Stimulated activated CD4-positive, alpha-beta T cell treated with anti-CD3 and anti-CD28 coated beads, Interleukin-12 subunit alpha, Interleukin-12 subunit beta, amount 100 ng/mL, for 48 hours (primary cell): ENCODE measurements at regions not wholly inside any gene's neighbourhood (a gene's known extent, or its start where the extent isn't known, plus 50 kb on each side); places are given as distances from the start of the nearest gene placed in this dataset.
A peak's percentile ranks its signal among the peaks of the same experiment; 100 is the strongest.
"Not testable (repeated sequence)": the region's sequence is repeated elsewhere in the genome, so short reads cannot be mapped to it uniquely, and the experiment has no call there.

Experiments used
- DNase-seq, 3 donors: peaks; one replicate each; pipeline ENCODE4 v3.0.0-alpha.2; 2020; ENCODE audit warnings: low read depth in 2 of 3, low spot score in 1 of 3

DNA sequence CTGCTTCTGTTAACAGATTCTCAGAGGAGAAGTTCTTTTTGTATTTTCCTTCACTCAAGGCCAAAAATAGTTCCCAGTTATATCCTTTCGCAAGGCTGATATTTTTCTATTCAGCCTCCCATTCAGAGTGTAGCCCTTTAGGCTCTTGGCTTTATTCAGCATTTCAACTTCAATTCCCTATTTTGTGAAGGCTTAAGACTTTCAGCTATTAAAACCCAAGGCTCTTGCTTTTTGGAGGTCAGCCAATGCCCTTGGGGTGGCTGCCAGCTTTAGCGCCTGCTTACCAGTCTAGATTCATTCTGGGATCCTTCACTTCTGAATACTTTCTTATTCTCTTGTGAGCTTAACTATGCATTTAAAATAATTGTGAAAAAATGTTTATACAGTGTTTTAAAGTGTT, 57.3 kb upstream of the ADGRA3 start:
- no peak for DNase-seq

DNA sequence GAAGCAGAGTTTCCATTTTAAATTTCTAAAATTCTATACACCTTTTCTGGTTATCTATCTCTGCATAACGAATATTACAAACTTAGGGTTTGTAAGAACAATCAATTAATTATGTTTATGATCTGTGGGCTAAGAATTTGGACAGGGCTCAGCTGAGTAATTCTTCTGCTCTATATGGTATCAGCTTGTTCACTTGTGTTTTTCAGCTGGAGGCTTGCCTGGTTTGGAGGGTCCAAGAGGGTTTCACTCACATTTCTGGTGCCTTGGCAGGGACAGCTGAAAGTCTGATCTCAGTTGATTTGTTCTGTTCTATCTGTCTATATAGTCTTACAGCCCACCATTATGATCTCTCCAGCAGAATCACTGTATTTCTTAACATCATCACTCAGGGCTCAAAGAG, 57.8 kb upstream of the ADGRA3 start:
- no peak for DNase-seq

DNA sequence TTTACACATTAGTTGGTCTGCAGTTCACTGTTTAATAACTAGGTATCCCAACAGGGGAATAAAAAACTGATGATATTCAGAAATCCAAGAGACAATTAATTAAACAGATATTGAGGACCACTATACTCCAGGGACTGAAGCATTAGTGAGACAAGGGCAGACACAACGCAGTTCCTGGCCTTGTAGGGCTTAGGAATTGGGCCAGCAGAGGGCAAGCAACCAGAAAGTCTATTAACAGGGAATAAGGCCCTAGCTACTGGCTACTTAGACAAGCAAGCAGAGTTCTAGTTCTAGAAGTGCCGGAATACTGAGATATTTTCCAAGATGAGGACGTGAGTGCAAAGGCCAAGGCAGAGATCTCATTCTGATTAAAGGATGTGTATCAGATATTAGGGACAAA, 58.6 kb upstream of the ADGRA3 start:
- DNase-seq = no peak

DNA sequence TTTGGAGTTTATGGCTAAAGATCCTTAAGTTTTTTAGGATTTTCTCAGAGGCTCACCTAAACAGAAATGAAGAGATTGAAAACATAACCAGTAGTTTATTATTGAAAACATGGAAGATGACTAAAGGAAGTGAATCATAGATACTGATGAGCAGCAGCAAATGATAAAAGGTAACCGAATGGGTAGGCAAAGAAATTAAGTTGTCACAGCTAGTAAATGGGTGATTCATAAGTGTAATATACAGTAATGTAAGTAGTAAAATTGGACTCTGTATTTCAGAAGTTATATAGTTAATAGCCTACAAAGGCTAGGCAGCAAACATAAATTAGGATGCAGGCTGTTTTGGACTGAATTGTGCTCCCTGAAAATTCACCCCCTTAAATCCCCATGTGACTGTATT, 59.0 kb upstream of the ADGRA3 start:
- DNase-seq = no peak

DNA sequence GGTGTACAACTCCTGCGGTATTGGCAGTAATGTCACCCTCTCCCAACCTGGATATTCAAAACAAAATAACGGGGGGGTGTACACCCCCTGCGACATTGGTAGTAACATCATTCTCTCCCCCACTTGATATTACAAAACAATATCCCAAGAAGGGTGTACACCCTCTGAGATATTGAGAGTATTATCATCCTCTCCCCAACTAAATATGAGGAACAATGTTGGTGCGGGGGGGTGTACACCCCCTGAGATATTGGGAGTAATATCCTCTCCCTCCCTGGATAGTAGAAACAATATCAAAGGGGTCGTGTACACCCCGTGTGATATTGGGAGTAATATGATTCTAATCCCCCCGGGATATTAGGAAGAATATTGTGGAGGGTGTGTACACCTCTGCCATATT, 71.4 kb upstream of the ADGRA3 start:
- DNase-seq = no peak

DNA sequence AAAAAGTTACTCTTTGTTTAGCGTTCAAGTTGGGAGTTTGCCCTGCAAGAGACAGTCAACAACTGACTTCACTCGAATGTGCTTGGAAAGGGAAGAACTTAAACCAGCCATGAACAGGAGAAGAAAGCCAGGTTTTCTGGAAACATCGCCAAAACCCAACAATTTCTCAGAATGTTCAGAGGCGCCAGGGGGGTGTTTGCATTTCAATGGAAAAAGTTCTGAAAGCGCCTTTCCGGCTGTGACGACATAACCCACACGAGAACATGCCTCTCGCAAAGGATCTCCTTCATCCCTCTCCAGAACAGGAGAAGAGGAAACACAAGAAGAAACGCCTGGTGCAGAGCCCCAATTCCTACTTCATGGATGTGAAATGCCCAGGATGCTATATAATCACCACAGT, 78.1 kb upstream of the ADGRA3 start:
- no peak for DNase-seq

DNA sequence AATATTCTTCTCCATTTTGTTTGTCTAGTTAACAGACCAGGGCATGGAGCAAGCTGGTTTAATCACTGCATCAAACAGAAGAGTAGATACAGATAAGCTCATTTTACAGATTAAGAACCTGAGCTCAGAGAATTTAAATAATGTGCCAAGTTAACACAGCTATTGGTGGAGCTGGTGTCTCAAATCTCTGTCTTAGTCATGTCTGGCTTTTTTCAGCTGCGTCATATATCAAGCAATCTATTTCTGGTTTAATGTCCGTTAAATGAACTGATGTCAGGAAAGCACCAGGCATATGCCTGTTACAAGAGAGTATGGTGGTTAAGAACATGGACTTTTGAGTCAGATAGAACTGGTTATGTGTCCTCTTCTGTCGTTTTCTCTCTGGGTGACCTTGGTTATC, 79.8 kb upstream of the ADGRA3 start:
- no peak for DNase-seq

DNA sequence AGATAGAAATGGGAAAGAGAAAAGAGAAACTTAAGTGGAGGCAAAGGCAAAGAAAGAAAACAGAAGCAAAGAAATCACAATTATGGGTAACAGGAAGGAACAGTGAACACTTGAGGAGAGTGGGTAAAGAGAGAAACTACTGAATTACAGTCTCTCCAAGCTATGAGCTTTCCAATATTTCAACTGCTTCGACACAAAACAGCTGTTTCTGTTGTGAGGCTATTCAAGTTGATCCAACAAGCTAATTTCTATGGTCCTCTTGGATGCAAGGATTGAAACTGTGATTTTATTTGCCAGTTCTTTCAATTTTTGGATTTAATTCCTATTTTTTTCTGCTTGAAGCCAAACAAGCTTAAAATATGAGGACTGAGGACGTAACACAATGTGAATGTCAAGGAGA, 80.5 kb upstream of the ADGRA3 start:
- DNase-seq = no peak

DNA sequence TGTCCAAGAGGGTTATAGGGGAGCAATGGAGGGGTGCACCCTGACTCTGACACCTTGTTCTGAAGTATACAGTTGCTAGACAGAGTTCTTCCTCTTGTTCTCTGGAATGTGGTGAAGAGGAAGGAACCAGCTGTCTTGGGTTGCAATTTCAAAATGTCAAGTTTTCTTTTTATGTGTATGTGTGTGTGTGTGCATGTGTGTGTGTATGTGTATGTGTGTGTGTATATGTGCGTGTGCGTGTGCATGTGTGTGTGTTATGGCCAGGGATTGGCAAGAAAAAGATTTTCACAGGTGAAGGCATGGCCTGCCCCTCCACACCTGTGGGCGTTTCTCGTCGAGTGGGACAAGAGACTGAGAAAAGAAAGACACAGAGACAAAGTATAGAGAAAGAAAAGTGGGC, 81.6 kb upstream of the ADGRA3 start:
- no peak for DNase-seq

DNA sequence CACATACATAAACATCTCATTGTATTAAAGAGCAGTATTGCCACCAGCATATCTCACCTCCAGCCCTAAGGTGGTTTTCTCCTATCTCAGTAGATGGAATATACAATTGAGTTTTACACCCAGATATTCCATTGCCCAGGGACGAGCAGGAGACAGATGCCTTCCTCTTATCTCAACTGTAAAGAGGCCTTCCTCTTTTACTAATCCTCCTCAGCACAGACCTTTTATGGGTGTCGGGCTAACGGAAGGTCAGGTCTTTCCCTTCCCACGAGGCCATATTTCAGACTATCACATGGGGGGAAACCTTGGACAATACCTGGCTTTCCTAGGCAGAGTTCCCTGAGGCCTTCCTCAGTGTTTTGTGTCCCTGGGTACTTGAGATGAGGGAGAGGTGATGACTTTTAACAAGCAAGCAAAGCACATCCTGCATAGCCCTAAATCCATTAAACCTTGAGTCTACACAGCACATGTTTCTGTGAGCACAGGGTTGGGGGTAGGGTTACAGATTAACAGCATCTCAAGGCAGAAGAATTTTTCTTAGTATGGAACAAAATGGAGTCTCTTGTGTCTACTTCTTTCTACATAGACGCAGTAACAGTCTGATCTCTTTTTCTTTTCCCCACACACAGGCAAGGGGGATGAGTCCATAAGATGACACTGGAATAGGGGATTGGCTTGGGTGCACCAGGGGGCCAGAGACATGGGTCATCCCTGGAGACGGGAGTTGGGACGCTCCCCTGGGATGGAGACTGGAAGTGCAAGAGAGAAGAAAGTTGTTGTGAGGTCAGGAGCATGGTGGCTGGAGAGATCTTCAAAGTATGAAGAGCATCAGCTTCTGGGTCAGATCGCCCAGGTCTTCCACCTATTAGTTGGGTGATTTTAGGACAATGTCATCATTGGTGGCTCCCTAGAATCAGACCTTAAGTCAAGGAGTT, 82.5 kb upstream of the ADGRA3 start:
- DNase-seq = not testable (repeated sequence)

DNA sequence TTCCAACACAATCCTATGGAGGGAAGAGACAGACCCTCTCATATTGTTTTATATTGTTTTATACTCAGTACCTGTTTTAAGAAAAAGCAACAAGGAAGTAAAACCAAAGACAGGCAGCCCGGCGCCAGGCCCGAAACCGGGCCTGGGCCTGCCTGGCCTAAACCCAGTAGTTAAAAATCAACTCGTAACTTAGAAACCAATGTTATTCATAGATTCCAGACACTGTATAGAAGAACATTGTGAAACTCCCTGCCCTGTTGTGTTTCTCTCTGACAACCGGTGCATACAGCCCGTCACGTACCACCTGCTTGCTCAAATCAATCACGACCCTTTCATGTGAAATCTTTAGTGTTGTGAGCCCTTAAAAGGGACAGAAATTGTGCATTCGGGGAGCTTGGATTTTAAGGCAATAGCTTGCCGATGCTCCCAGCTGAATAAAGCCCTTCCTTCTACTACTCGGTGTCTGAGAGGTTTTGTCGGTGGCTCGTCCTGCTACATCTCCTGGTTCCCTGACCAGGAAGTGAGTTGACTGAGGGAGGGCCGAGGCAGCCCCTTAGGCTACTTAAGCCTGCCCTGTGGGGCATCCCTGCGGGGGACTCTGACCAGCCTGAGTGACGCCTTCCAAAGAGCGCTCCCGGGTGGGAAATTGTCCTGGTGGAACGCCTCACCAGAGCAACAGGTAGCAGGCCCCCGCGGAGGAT, 83.5 kb upstream of the ADGRA3 start:
- DNase-seq = not testable (repeated sequence)

DNA sequence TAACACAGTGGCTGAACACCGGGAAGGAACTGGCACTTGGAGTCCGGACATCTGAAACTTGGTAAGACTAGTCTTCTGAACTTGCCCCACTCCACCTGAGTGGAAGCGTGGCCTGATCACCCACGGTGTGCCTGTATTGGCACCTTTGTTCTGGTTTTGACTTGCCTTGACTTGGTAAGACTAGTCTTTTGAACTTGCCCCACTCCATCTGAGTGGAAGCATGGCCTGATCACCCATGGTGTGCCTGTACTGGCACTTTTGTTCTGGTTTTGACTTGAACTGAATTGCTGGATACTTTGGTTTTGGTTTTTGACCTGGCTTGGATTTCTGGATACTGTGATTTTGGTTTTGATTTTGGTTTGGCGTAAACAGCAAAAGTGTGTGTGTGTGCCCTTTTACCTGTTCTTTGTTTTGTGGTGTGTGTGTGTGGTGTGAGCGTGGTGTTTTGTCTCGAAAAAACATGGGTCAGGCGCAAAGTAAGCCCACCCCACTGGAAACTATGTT, 84.1 kb upstream of the ADGRA3 start:
- DNase-seq = not testable (repeated sequence)

DNA sequence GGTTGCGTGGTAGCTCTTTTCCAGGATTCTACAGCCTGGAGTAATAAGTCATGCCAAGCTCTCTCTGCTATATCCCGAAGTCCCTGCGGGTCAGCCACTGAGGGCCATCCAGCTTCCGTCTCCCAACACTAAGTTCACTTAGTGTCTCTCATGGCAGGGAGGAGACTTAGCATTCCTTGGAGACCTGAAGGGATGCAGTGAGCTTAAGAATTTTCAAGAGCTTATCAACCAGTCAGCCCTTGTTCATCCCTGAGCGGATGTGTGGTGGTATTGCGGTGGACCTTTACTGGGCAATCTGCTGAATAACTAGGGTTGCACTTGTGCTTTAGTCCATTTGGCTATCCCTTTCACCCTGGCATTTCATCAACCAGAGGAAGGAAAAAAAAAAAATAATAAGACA, 85.8 kb upstream of the ADGRA3 start:
- DNase-seq = not testable (repeated sequence)

DNA sequence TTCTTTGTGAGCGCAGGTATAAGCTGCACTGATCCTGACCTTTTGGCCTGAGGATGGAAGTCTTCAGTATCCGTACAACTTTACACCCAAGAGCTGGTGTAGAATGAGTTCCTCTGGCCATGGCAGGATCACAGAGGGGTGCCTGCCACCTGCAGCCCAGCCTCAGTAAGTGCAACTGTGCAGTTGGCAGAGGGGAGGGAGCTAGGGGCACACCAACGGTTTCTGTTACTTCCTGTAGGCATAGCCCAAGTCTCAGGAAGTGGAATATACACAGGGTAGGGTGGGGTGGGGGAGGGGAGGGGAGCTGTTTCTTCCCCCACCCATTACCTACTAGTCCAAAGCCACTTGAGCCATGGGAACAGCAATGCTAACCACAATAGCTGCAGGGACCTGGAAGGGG, 85.4 kb upstream of the GBA3 start:
- peak; percentile 1 to 36 (median 6) for DNase-seq

DNA sequence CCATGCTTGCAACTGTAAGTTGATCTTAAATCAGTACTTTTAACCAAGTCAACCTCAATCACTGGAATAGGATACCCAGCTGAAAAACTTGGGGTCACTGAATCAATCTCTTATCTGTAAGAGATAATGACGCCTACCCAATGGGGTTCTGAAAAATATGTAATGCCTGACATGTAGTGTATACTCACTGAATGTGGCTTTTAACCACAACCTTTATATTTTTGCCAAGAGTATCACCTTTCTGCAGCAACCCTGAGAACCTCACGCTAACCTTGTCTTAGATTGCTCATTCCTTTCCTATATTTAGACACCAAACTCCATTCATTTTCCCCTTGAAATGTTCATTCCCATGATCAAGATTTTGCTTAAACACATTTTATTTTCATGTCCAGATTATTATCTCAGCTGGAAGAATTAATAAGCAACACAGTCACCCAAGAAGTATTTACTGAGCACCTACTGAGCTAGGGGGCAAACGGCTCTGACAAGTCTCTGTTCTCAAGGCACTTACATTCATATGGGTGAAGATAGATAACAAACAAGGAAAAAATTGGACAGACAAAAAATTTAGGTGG, 82.7 kb upstream of the GBA3 start:
- DNase-seq = not testable (repeated sequence)

DNA sequence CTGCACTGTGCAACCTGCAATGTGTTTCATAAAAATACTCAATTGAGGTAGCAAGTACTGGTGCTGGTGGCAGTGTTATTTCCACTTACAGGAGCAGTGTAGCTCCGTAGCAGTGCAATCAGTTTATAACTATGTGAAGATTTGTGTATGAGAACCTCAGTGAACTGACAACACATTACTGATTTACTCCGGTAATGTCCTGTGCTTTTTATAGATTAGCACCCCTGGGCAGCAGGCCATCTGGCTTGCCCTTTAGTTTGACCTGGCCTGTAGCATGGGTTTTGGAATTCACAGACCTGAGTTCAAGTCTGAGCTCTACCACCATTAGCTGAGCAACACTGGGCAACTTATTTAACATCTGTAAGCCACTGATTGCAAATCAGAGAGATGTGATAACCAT, 78.6 kb upstream of the GBA3 start:
- DNase-seq = no peak

DNA sequence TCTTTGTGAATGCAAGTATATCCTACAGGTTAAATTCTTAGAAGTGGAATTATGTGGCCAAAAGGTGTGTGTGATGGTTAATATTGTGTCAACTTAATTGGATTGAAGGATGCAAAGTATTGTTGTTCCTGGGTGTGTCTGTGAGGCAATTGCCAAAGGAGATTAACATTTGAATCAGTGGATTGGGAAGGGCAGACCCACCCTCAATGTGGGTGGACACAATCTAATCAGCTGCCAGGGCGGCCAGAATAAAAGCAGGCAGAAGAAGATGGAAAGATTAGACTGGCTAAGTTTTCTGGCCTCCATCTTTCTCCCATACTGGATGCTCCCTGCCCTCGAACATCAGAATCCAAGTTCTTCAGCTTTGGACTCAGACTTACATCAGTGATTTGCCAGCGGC, 76.2 kb upstream of the GBA3 start:
- DNase-seq = no peak

DNA sequence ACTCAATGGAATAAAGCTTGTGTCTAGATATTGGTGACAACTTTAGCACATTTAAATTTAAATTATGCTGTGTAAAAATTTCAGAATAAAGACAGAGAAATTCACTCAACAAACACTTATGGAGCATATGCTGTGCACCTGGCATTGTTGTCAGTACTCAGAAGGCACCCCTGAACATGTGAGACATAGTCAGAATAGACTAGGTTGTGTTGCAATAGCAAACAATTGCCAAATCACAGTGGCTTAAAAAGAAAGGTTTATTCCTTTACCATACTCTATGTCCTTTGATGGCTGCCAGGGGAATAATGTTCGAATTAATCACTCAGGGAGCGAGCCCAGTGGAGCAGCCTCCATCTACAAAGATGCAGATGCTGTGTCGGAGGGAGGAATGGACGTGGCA, 72.6 kb upstream of the GBA3 start:
- DNase-seq = not testable (repeated sequence)

DNA sequence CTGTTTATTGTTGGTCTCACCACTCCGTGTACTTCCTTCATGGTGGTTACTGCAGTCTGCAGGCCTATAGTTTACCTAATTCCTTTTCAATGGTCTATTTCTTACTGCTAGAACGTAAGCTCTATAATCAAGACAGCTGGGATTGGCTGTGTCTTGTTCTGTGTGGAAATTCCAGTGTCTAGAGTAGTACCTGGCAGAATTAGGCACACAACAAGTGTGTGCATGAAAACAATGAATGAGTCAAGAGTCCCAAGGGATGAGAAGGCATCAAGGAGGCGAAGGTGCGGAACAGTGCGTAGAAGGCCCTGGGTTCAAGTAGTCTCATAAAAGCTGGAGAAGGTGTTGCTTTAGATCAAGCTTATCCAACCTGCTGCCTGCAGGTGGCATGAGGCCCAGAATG, 70.8 kb upstream of the GBA3 start:
- DNase-seq = not testable (repeated sequence)

DNA sequence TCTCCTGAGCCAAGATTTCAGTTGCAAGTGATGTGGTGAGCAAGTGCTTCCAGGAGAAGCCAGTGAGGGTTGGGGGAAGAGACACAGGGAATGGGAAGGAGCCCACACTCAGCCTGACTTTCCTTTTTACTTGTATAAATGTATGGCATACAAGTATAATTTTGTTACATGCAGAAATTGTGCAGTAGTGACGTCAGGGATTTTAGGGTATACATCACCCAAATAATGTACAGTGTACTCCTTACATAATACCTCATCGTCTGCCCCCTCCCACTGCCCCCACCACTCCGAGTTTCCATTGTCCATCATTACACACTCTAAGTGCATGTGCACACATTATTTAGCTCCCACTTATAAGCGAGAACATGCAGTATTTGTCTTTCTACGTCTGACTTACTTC, 68.7 kb upstream of the GBA3 start:
- not testable (repeated sequence) for DNase-seq

DNA sequence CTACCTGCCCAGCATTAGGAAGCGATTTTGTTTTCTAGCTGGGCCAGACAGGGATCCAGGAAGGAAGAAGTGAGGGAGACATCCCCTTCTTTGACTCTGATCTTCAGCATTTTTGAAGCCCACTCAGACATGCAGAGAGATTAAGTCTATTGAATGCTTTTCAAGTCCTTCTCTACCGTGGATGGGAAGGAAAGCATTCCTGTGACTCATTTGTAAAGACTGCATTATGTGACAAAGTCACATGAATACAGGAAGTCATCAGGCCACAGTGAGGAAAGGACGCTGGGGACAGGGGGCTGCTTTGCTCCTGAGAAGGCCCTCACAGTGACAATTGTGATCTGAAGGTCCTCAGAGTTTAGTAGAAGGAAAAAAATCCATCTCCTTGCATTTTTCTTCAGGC, 67.4 kb upstream of the GBA3 start:
- DNase-seq = no peak

DNA sequence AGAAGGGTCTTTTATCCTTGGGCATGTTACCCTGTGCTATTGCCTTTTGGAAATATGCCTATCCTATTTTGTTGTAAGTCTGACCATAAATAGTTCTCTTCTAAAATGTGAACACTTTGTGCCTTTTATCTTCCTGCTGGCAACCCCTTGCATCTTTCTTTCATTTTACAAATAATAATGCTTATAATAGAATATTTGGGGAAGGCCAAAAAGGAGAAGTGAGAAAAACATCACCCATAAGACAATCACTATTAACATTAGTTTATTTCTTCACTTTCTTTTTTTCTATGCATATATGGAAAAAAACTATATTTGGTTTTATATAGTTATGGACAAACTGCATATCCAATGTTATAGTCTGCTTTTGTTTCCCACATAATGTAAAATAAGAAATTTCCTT, 64.9 kb upstream of the GBA3 start:
- not testable (repeated sequence) for DNase-seq
